SJCRH30 (cell line): ENCODE measurements at regions not wholly inside any gene's neighbourhood (a gene's known extent, or its start where the extent isn't known, plus 50 kb on each side); places are given as distances from the start of the nearest gene placed in this dataset.

Source experiments
- DNase-seq, 2 experiments: peaks; one replicate each; pipeline ENCODE4 v3.0.0-alpha.2; 2015 to 2020
- H3K27ac ChIP-seq: fragments of 250-450 bp; sonication (Bioruptor Pico); 2 replicates; pipeline ENCODE4 v1.5.1; 2020; ENCODE audit warnings: mild to moderate bottlenecking, moderate library complexity
- H3K27me3 ChIP-seq: fragments of 250-450 bp; sonication (Bioruptor Pico); 2 replicates; pipeline ENCODE4 v1.5.1; 2020; ENCODE audit warnings: mild to moderate bottlenecking, moderate library complexity
- H3K36me3 ChIP-seq: fragments of 250-450 bp; sonication (Bioruptor Pico); 2 replicates; pipeline ENCODE4 v1.5.1; 2020; ENCODE audit warnings: mild to moderate bottlenecking, moderate library complexity
- H3K4me1 ChIP-seq: fragments of 250-450 bp; sonication (Bioruptor Pico); 2 replicates; pipeline ENCODE4 v1.5.1; 2020; ENCODE audit warnings: mild to moderate bottlenecking, moderate library complexity
- H3K4me3 ChIP-seq: fragments of 250-450 bp; sonication (Bioruptor Pico); 2 replicates; pipeline ENCODE4 v1.5.1; 2020; ENCODE audit warnings: mild to moderate bottlenecking, moderate library complexity
- H3K9me3 ChIP-seq: fragments of 250-450 bp; sonication (Bioruptor Pico); replicated peaks from 2 replicates; pipeline ENCODE4 v1.5.1; 2020; ENCODE audit warnings: mild to moderate bottlenecking, moderate library complexity

DNA sequence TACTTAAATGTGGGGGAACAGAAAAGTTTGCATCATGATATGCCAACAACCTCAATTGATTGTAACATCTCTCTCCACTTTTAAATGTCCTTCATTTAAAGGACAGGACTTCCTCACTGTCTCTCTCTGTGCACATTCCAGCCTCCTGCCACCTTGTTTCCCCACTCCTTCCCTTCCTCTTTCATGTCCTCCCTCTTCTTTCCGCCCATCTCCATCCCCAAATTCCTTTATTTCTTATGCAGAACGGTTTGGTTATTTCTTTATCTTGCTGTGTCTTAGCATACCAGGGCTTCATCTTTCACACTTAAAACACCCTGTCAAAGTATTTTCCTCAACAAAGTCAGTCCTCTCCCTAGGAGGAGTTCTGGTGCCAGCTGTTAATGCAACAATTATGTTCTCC lies 293.8 kb downstream of the NXPE2 start:
- no peak for DNase-seq

DNA sequence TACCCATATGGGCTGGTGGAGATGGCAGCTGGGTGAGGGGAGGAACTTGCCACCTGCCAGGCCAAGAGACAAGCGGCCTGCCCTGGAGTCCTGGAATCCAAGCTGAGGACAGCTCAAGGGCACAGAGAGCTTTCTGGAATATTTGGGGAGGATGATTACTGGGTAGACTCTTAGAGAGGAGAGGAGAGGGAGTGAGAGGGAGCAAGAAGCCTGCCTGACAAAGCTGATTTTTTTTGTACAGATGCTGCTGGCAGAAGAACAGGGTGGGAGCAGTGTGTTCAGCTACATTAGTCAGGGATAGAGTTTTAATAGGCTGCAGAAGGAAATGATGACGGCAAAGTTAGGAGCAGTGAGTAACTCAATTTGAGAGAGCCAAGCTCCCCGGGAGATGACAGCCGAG lies 299.3 kb downstream of the NXPE2 start:
- DNase-seq = no peak
- no peak overlapping the region for H3K27ac ChIP-seq
- no peaks in the 10 kb centered on the region for H3K36me3 ChIP-seq
- no peak overlapping the region for H3K4me3 ChIP-seq
- H3K9me3 ChIP-seq = no peaks in the 10 kb centered on the region
- no peaks in the 10 kb centered on the region for H3K27me3 ChIP-seq
- H3K4me1 ChIP-seq = no peaks in the 10 kb centered on the region

More for the DNA sequence above, 293.8 kb downstream of the NXPE2 start:
- H3K27ac ChIP-seq = no peak overlapping the region
- no peaks in the 10 kb centered on the region for H3K4me1 ChIP-seq
- no peaks in the 10 kb centered on the region for H3K9me3 ChIP-seq
- H3K36me3 ChIP-seq = no peaks in the 10 kb centered on the region
- no peaks in the 10 kb centered on the region for H3K27me3 ChIP-seq
- no peak overlapping the region for H3K4me3 ChIP-seq

DNA sequence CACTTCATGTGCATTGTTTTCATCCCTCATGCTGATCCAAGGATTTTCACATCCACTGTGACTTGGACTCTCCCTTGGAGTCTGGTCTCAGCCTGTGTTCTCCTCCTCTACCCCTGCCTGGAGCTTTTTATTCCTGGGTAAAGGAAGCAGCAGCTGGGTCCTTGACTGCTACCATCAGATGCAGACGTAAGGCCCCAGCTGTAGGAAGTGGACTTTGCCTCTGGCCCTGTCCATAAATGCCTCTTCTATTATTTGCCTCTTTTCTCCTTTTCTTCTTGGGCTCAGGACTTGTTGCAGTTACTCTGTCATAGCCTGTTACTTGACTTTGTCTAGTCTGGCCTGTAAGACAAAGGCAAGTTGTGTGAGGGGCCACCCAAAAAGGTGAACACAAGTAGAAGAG lies 303.8 kb downstream of the NXPE2 start:
- H3K36me3 ChIP-seq = no peaks in the 10 kb centered on the region

DNA sequence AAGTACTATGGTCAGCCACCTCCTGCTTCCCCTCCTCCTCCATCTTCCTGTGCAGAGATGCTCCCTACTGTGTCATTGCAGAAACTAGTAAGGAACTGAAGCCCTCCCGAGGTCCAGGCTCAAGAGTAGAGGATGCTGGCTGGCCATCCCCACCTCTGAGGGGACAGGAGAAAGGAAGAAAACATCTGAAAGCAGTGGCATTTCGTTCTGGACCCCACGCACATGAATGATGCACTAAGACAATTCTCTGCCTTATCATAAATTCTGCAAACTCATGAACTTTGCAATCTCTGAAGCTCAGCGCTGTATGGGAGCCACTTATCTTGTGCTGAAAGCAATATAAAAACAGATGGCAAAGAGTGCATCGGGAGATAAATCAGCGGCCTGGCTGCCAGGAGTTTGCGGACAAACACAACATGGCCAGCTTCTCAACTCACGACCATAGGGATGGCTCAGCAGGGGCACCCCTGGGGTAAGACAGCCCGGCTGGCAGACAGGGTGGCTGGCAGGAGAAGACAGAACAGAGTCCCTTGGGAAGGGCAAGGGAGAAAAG lies 306.4 kb downstream of the NXPE2 start:
- Histone ChIP-seq H3K9me3 (no peaks in the 10 kb centered on the region), H3K4me3 (no peak overlapping the region), H3K4me1 (no peaks in the 10 kb centered on the region), H3K36me3 (no peaks in the 10 kb centered on the region), H3K27me3 (no peaks in the 10 kb centered on the region), H3K27ac (no peak overlapping the region)
- DNase-seq = no peak

More for the DNA sequence above, 303.8 kb downstream of the NXPE2 start:
- Histone ChIP-seq H3K27me3 (no peaks in the 10 kb centered on the region), H3K27ac (no peak overlapping the region), H3K9me3 (no peaks in the 10 kb centered on the region), H3K4me1 (no peaks in the 10 kb centered on the region), H3K4me3 (no peak overlapping the region)
- DNase-seq = no peak

DNA sequence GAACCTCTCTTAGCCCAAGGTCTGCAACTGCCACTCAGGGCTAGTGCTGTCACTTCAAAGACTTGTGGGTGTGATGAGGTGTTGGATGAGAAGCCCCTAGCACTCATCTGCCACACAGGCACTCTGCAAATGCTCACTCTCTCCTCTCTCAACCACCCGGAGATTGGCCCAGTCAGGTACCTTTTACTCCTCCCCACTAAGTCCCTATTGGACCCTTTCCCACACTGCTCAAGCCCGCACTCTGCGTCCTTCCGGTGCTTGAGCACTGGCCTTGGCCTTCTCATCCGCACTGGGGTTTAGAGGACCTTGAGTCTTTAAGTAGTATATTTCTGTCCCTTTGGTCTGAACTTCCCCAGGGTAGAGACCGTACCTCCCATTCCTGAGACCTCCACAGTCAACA lies 308.0 kb downstream of the NXPE2 start:
- H3K27me3 ChIP-seq = no peaks in the 10 kb centered on the region
- no peak overlapping the region for H3K27ac ChIP-seq
- H3K4me1 ChIP-seq = no peaks in the 10 kb centered on the region
- no peaks in the 10 kb centered on the region for H3K36me3 ChIP-seq
- no peak overlapping the region for H3K4me3 ChIP-seq
- H3K9me3 ChIP-seq = no peaks in the 10 kb centered on the region
- DNase-seq = no peak

DNA sequence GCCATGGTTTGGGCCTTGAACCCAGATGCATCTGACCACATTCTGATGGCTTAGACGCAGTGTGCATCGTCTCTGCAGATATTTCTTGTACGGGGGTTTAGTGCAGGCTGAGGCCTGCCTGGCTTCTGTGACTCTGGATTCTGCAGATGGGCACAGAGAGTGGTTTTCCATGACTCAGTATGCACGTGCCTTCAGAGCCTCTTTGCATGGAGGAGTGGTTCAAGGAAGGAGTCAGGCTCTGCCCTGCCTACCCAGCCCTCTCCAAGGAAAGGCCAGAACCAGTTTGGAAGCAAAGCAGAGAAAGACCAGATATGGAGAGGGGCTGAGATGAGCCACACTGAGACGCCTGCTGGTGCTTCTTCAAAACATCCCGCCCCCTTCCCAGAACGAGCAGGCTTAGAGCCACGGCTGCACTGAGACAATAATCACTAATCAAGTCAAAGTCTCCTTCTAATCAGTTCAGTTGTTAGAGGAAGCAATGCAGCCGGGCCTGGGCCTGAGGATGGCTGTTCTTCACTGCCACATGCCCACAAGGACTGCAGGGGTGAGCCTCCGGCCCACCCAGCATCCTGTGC lies 308.9 kb downstream of the NXPE2 start:
- Histone ChIP-seq H3K9me3 (no peaks in the 10 kb centered on the region), H3K36me3 (no peaks in the 10 kb centered on the region), H3K27ac (no peak overlapping the region), H3K27me3 (no peaks in the 10 kb centered on the region), H3K4me3 (no peak overlapping the region), H3K4me1 (no peaks in the 10 kb centered on the region)
- no peak for DNase-seq

DNA sequence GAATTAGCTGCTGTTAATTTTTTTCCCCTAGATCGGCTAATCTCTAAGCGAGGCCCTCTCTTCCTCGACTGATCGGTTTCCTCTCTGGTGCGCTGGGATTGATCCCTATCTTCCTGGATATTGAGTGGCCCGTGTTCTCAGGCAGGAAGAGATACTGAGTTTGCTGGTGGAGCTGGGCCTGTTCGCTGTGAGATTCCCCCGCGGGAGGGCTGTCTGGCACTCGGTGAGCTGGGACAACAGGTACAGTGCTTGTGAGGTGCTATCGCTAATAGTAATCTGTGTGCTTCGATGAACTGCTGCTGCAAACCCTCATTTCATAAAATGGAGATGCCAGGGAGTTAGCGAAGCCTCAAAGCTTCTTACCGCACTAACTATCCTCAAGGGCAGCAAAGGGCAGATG lies 310.3 kb downstream of the NXPE2 start:
- no peak for DNase-seq
- no peak overlapping the region for H3K27ac ChIP-seq
- no peak overlapping the region for H3K4me3 ChIP-seq
- H3K36me3 ChIP-seq = no peaks in the 10 kb centered on the region
- H3K27me3 ChIP-seq = no peaks in the 10 kb centered on the region
- H3K9me3 ChIP-seq = no peaks in the 10 kb centered on the region
- H3K4me1 ChIP-seq = no peaks in the 10 kb centered on the region

DNA sequence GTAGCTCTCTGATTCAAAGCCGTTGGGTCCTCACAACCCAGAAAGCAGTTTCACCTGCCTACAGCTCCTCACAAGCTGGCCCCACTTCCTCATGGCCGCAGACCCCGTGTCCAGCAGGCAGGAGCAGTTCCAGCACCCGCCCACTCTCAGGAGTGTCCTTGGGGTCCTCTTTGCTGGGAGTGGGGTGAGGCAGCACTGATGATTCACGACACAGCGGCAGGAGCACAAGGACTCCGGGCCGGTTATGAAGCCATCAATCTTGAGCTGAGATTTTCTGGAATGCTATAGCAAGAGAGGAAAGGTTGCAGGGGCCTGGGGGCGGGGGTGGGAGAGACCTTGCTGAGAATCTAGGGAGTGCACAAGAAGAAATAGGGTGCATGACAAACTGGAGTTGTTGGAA lies 311.2 kb downstream of the NXPE2 start:
- no peaks in the 10 kb centered on the region for H3K9me3 ChIP-seq
- DNase-seq = no peak
- H3K4me3 ChIP-seq = no peak overlapping the region
- no peaks in the 10 kb centered on the region for H3K36me3 ChIP-seq
- no peaks in the 10 kb centered on the region for H3K4me1 ChIP-seq
- H3K27me3 ChIP-seq = no peaks in the 10 kb centered on the region
- no peak overlapping the region for H3K27ac ChIP-seq

DNA sequence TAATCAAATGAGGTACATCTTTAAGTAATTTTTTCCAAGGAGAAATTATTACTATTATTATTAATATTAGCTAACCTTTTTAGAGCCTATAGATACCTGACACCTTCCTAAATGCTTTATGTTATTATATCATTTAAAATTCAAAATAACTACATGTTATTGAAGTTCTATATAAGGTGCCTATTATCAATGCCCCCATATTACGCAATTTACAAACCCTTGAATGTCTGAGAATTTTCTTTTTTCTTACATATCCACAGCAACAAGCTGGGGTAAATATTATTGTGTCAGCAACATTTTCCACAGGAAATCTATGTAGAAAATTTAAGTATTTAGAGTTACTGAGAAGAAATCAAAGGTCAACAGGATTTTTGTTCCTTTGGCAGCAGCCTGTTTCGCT lies 327.3 kb downstream of the NXPE2 start:
- Histone ChIP-seq H3K4me3 (no peak overlapping the region), H3K36me3 (no peaks in the 10 kb centered on the region), H3K9me3 (no peaks in the 10 kb centered on the region), H3K4me1 (no peaks in the 10 kb centered on the region), H3K27ac (no peak overlapping the region), H3K27me3 (no peaks in the 10 kb centered on the region)
- DNase-seq = no peak

DNA sequence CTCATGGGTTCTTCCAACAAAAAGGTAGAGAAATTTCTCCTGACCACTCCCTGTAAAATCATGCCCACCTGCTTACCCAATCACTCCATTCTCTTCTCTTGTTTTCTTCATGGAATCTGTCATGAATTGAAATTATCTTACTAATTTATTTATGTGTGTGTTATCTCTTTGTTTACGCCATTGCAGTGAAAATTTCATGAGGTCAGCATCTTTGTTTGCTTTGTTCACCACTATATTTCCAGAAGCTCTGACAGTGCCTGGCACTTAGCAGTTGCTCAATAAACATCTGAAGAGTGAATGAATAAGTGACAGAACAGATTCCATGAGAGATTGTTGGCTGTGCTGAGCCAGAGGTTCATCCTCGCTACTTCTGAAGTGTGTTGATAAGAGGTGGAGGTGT lies 329.5 kb downstream of the NXPE2 start:
- no peaks in the 10 kb centered on the region for H3K9me3 ChIP-seq
- H3K4me3 ChIP-seq = no peak overlapping the region
- no peak for DNase-seq
- H3K27ac ChIP-seq = no peak overlapping the region
- H3K36me3 ChIP-seq = no peaks in the 10 kb centered on the region
- no peaks in the 10 kb centered on the region for H3K4me1 ChIP-seq
- no peaks in the 10 kb centered on the region for H3K27me3 ChIP-seq

DNA sequence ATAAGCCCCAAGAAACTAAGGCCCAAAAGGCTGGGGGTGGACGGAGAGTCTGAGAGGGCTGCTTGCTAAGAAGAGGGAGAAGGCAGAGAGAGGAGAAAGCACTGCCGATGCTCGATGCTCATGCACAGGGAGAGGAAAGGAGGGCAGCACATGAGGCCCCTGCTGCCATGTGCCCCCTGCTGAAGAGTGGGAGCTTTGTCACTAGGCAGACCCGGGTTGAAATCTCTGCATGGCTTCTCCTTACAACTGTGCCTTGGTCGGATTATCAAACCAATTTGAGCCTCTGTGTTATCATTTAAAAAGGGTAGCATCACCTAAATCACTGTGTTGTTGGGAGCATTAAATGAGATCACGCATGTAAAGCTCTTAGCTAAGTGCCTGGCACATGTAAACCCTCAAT lies 330.5 kb downstream of the NXPE2 start:
- no peak for DNase-seq
- H3K4me1 ChIP-seq = no peaks in the 10 kb centered on the region
- H3K27ac ChIP-seq = no peak overlapping the region
- no peaks in the 10 kb centered on the region for H3K27me3 ChIP-seq
- H3K36me3 ChIP-seq = no peaks in the 10 kb centered on the region
- no peak overlapping the region for H3K4me3 ChIP-seq
- no peaks in the 10 kb centered on the region for H3K9me3 ChIP-seq

DNA sequence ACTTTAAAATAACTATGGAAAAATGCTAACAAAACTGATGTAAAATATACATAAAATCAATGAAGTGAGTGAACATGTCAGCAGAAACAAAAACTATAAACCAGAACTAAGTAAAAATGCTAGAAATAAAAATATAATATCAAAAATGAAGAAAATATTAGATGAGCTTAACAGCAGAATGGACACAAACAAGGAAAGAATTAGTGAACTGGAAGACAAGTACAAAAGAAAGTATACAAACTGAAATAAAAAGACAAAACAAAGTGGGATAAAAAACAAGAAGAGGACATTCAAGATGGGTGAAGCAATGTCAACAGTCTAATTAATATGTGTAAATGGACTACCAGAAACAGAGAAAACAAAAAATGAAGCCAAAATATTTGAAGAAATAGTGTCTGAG lies 339.2 kb downstream of the NXPE2 start:
- Histone ChIP-seq H3K9me3 (no peaks in the 10 kb centered on the region), H3K4me3 (no peak overlapping the region), H3K27me3 (no peaks in the 10 kb centered on the region), H3K27ac (no peak overlapping the region), H3K4me1 (no peaks in the 10 kb centered on the region), H3K36me3 (no peaks in the 10 kb centered on the region)
- DNase-seq = no peak

DNA sequence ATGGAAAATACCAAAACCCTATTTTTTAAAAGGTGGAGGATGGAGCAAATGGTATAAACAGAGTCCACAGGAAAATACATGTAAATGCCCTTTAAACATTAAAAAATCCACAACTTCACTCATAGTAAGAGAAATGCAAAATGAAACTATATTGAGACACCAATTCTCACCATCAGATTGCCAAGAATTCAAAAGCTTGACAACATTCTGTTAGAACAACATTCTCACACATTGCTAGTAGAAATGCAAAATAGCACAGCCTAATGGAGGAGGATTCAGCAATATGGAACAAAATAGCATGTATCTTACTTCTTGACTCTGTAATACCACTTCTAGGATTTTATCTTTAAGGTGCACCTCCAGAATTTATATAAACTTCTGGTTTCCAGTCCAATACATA lies 351.8 kb downstream of the NXPE2 start:
- no peak for DNase-seq
- Histone ChIP-seq H3K4me3 (no peak overlapping the region), H3K36me3 (no peaks in the 10 kb centered on the region), H3K27ac (no peak overlapping the region), H3K9me3 (no peaks in the 10 kb centered on the region), H3K27me3 (no peaks in the 10 kb centered on the region), H3K4me1 (no peaks in the 10 kb centered on the region)

DNA sequence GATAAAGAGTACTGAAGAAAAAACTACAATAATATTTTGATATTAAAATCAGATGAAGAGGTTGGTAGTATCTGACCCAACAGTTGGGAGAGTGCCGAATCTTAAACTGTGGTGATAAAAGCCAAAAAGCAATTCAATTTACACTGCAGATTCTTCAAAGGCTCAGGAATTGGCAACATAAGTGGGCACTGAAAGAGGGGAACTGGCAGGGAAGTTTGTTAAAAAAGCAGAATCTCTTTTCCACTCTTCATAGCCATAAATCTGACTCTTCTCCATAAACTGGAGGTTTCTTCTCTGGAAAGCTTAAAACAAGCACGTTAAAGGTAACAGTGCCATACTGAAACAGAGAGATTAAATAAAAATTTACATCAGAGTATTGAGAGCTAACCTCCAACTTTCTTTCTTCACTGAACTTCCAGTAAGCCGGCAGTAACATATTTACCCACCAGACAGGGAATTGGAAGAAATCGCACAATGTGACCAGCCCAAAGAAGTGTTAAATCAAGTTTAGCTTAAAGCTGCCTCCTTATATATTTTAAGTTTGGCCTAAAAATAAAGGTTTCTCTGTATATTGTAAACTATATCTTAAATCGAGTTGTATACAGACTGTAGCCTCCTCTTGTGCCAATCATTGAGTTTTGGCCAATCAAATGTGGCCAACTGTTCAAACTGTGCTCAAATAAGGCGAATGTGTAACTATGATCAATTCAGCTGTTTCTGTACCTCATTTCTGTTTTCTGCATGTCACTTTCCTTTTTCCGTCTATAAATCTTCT lies 358.3 kb downstream of the NXPE2 start:
- no peak overlapping the region for H3K27ac ChIP-seq
- no peak overlapping the region for H3K4me3 ChIP-seq
- H3K9me3 ChIP-seq = no peaks in the 10 kb centered on the region
- no peaks in the 10 kb centered on the region for H3K36me3 ChIP-seq
- no peak for DNase-seq
- H3K4me1 ChIP-seq = no peaks in the 10 kb centered on the region
- no peaks in the 10 kb centered on the region for H3K27me3 ChIP-seq

DNA sequence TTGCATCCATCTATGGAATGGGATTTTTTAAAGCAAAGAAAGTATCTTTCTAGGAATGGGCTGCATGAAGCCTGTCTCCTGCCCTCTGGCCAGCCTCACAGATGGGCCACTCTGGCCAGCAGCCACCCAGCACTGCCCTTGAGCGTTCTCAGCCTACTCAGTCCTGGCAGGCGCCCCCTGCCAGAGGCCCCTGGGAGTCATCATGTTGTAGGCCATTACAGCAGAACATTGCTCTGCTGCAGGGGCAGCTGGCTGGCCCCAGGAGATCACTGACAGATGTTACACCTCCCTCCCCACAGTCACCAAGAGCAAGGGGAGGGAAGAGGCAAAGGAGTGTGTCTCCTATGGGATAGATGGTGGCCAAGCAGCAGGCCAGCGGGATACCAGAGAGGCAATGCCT lies 363.7 kb downstream of the NXPE2 start:
- no peak overlapping the region for H3K4me3 ChIP-seq
- H3K27me3 ChIP-seq = no peaks in the 10 kb centered on the region
- no peak for DNase-seq
- H3K27ac ChIP-seq = no peak overlapping the region
- H3K36me3 ChIP-seq = no peaks in the 10 kb centered on the region
- no peaks in the 10 kb centered on the region for H3K9me3 ChIP-seq
- no peaks in the 10 kb centered on the region for H3K4me1 ChIP-seq

DNA sequence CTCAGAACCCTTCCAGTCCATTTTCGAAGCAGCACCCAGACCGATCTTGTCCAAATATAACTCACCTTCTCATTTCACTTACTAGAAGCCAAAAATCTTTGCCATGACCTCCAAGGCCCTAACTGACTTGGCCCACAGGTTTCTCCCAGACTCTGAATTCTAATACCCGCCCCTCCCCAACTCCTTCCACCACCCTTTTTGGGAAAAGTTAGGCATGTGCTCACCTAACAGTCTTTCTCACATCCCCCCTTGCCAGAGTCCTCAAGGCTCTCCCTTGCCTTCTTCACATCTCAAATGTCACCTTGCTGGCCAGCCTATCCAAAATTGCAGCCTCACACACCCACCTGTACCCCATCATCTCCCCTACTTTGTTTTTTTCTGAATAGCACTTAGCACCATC lies 369.3 kb downstream of the NXPE2 start:
- H3K27ac ChIP-seq = no peak overlapping the region
- no peaks in the 10 kb centered on the region for H3K4me1 ChIP-seq
- no peak overlapping the region for H3K4me3 ChIP-seq

More for the DNA sequence above, 369.3 kb downstream of the NXPE2 start:
- H3K36me3 ChIP-seq = no peaks in the 10 kb centered on the region
- no peak for DNase-seq
- no peaks in the 10 kb centered on the region for H3K9me3 ChIP-seq
- no peaks in the 10 kb centered on the region for H3K27me3 ChIP-seq
